ENCODE measurements at regions not wholly inside any gene's neighbourhood (a gene's known extent, or its start where the extent isn't known, plus 50 kb on each side); places are given as distances from the start of the nearest gene placed in this dataset.
"Not testable (repeated sequence)": the region's sequence is repeated elsewhere in the genome, so short reads cannot be mapped to it uniquely, and the experiment has no call there.

GRCh38 chr13:64688893-64689677 is 2541.1 kb downstream of the PCDH9 start:
- no peak for DNase-seq (ENCODE audit: low read depth, low spot score)

- DNase-seq (ENCODE audit: low read depth, low spot score), result not testable (repeated sequence)
Observed at GRCh38 chr13:64686536-64686935, 2543.6 kb downstream of the PCDH9 start.

- DNase-seq (ENCODE audit: low read depth, low spot score), result no peak
Observed at GRCh38 chr13:64684685-64685431, 2545.3 kb downstream of the PCDH9 start.

DNA sequence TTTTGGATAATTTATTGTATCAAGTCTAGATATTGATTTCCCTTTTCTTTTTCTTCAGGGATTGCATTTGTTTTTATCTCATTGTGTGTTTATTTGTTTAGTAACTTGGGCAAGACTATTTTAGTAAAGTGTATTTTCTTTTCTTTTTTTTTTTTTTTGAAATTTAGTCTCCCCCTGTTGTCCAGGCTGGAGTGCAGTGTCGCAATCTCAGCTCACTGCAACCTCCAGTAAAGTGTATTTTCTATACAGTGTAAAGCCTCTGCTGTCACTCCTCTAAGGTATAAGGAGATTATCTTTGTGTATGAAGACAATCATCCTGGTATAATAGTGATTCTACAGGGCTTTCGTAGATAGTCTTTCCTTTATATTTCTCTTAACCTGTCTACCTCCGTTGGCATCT is 2546.0 kb downstream of the PCDH9 start:
- no peak for DNase-seq (ENCODE audit: low read depth, low spot score)

GRCh38 chr13:64680739-64681138 is 2549.4 kb downstream of the PCDH9 start:
- no peak for DNase-seq (ENCODE audit: low read depth, low spot score)

- no peak for DNase-seq (ENCODE audit: low read depth, low spot score)
Observed at GRCh38 chr13:64675255-64675892, 2554.8 kb downstream of the PCDH9 start.

- DNase-seq (ENCODE audit: low read depth, low spot score), result no peak
Observed at GRCh38 chr13:64674126-64674525, 2556.0 kb downstream of the PCDH9 start.

- DNase-seq (ENCODE audit: low read depth, low spot score), result no peak
Observed at GRCh38 chr13:64672751-64673150, 2557.4 kb downstream of the PCDH9 start.

GRCh38 chr13:64662887-64663593 is 2567.1 kb downstream of the PCDH9 start:
- DNase-seq (ENCODE audit: low read depth, low spot score), result no peak

DNA sequence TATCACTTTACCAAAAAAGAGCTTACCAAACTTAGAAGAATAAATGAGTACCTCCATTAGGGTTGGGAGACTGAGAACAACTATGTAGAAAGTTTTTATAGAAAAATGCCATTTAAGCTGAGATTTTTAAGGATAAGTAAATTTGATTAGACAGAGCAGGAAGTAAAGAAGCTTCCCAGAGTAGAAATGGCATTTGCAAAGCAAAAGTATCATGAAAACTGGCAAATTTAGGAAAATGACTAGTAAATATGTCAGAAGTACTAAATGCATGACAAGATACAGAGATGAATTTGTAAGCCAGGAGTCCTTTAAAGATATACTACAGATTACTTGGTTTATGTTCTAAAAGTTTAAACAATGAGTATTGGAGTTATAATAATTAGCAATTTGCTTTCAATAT is 2581.8 kb downstream of the PCDH9 start:
- no peak for DNase-seq (ENCODE audit: low read depth, low spot score)

GRCh38 chr13:64643066-64643465 is 2587.1 kb downstream of the PCDH9 start:
- no peak for DNase-seq (ENCODE audit: low read depth, low spot score)

DNA sequence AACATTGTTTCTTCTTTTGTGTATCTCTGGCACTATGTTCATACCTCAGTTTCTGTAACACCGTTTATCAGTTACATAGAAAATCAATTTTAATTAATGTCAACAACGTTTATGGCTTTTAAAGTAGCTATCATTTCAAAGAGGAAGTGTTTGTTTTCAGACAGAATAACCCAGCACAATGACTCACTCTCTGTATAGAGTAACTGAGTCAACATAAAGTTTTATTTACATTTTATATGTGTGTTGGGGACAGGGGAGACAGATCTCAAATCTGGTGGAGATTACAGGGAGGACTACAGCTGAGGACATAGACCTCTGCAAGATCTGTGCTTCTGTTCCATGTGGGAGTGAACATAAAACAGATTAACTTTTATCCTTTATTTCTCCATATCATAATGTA is 2590.1 kb downstream of the PCDH9 start:
- DNase-seq (ENCODE audit: low read depth, low spot score), result no peak

DNA sequence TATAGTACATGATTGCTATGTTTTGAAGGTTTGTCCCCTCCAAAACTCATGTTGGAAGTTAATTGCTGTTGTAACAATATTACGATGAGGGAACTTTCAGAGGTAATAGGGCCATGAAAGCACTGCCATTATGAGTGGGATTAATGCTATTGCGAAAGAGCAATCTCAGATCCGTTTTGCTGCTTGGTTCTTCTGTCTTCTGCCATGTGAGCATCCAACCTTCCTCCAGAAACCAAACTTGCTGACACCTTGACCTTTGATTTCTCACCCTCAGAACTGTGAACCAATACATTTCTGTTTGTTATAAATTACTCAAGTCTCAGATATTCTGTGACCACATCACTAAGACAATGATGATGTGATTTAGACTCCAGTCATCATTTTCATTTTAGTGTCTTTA is 2590.9 kb downstream of the PCDH9 start:
- DNase-seq (ENCODE audit: low read depth, low spot score), result no peak

DNA sequence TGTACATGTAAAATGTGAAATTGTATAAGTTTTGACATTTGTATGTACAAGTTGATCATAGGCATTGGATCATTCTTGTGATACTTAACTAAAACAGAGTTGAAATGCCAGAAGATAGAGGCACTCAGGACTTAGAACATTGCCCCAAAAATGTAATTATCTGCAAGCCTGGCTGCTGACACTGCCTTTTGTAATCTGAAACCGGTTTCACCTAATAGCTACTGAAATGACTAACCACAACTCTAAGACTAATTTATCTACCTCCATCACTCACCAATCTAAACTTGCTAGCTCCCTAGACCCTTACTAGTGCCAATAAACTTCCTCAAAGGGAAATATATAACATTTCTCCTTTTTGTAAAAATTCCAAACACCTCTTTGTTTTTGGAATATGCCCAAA is 2596.2 kb downstream of the PCDH9 start:
- no peak for DNase-seq (ENCODE audit: low read depth, low spot score)

DNA sequence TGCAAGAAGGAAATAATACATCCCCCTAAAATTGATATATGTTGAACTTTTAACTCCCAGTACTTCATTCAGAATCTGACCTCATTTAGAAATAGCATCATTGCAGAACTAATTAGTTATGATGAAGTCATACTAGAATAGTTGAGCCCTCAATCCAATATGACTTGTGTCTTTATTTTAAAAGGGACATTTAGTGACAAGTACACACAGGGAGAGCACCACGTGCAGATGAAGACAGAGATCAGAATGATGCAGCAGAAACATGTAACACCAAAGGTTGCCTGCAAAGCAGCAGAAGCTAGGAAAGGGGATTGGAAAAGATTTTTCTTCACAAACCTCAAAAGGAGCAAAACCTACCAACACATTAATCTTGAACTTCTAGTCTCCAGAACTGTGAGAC is 2602.5 kb downstream of the PCDH9 start:
- DNase-seq (ENCODE audit: low read depth, low spot score), result no peak

GRCh38 chr13:64626105-64626504 is 2604.0 kb downstream of the PCDH9 start:
- DNase-seq (ENCODE audit: low read depth, low spot score), result no peak

DNA sequence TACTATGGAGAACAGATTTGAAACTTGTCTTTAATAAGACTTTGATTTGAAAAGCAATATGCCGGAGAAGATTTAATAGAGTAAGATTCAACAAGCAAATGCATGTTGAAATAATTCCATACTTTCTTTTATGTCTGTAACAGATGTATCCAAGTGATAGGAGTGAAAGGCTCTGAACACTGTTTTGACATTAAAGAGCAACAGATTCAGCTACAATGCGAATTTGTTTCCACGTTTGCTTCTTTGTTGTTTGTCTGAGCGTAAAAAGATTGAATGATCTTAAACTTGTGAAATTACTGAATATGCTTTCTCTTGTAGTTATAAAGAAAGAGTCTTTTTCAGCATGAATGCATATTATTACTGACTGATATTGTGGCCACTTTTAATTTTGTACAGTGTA is 2612.9 kb downstream of the PCDH9 start:
- DNase-seq (ENCODE audit: low read depth, low spot score), result no peak

DNA sequence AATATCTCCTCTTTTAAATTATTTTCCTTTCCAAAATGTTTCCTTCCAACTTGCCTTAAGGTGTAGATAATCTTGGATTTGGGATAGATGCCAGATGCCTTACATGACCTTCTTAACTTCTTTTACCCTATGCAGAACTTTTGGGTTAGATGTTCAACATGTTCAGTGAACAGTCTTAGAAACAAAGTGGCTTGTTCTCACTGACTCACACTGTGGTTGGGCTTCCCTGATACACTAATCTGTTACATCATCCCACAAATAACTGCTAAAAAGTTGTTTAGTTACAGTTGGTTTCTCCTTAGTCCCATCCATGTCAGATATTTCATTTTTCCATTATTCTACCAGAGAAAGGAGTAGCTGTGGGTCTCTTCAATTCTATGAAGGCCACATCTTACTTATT is 2638.2 kb downstream of the PCDH9 start:
- DNase-seq (ENCODE audit: low read depth, low spot score), result no peak

DNA sequence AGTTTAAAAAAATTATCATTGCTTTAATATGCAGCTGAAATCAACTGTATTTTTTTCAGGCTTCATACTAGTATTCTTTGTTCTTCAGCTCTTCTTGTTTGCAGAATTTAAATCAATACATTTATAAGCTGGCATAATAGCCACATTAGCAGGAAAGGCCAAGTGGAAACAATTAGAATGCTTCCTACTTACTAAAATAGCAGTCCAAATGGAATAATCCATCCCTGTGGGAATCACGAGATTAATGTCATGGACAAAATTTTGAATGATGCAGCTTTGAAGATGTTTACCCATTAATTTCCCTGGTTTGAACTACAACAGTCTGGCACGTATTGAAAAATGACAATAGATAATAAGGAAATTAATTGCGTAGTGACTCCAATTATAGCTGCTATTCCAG is 2650.8 kb downstream of the PCDH9 start:
- DNase-seq (ENCODE audit: low read depth, low spot score), result no peak

DNA sequence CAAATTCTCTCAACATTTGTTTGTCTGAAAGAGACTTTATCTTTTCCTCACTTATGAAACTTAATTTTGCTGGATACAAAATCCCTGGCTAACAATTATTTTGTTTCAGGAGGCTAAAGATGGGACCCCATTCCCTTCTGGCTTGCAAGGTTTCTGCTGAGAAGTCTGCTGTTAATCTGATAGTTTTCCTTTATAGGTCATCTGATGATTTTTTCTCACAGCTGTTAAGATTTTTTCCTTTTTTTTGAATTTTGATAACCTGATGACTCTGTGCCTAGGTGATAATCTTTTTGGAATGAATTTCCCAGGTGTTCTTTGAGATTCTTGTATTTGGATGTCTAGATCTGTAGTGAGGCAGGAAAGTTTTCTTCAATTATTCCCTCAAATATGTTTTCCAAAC is 2661.4 kb downstream of the PCDH9 start:
- DNase-seq (ENCODE audit: low read depth, low spot score), result no peak

GRCh38 chr13:64558031-64558430 is 2672.1 kb downstream of the PCDH9 start:
- DNase-seq (ENCODE audit: low read depth, low spot score), result not testable (repeated sequence)

GRCh38 chr13:64556376-64556775 is 2673.8 kb downstream of the PCDH9 start:
- DNase-seq (ENCODE audit: low read depth, low spot score), result no peak
